ENCODE measurements at regions not wholly inside any gene's neighbourhood (a gene's known extent, or its start where the extent isn't known, plus 50 kb on each side); places are given as distances from the start of the nearest gene placed in this dataset.

DNA sequence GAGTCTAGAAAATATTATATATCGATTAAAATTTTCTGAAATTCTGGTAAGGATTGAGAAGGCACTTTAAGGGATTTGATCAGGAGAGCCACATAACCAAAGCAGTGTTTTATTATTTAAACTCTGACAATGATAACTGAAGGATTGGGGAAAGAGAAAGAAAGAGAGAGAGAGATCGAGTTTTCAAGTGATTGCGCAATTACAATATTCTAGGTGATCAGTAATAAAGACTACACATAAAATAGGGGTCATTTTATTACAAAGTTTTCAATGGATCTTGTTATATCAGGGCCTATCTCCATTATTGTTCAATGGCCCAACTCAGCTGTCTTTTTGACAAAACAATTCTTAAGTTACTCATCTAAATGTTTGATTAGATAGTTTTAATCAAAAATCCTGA lies 541.5 kb upstream of the ZWINT start:
- ATAC-seq (no peak), DNase-seq (no peak)
- Mint-ChIP-seq H3K4me1 (no peaks in the 10 kb centered on the region), H3K27ac (no peak overlapping the region), H3K4me3 (no peak overlapping the region), H3K27me3 (no peaks in the 10 kb centered on the region), H3K9me3 (no peaks in the 10 kb centered on the region)

DNA sequence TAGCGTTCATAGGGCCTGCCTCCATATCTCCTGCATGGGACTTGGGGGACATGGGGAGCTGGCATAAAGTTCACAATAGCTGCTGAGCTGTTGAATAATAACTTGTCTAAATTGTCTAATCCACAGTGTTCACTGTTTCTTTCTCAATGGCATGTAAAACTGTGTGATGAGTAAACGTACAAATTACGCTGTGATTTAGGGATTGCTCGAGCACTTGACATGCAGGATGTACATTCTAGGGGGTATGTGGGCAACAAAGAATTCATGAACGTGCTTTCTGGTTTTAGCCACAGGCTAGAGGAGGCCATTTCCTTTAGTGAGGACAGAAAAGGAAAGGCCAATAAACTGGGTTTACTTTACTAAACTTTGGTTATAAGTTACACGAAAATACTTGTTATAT lies 534.2 kb upstream of the ZWINT start:
- DNase-seq: no peak
- ATAC-seq: no peak
- Mint-ChIP-seq H3K27me3 (no peaks in the 10 kb centered on the region), H3K4me3 (no peak overlapping the region), H3K9me3 (peaks cover 13 to 15% of the 10 kb centered on the region in 2 donors), H3K27ac (no peak overlapping the region), H3K4me1 (no peaks in the 10 kb centered on the region)

DNA sequence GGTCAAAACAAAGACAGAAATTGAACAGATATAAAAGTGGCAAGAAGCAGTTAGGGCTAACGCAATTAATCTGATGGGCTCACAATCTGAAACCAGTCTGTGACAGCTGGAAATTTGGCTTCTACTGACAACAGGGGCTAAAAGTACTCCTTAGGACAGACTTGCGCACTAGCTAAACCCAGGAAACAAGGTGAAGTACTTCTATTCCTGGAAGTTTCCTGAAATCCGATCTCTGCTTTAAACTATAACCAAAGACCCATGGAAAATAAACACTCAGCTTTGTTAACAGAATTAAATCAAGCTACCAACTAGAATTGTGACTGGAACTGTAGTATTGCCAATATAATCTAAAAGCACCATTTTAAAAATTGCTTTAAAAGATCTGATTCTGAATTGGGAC lies 520.2 kb upstream of the ZWINT start:
- H3K27me3 Mint-ChIP-seq: no peaks in the 10 kb centered on the region
- no peak overlapping the region for H3K27ac Mint-ChIP-seq
- H3K9me3 Mint-ChIP-seq: peaks cover 0 to 5% of the 10 kb centered on the region in 2 donors
- no peak for ATAC-seq
- H3K4me1 Mint-ChIP-seq: no peaks in the 10 kb centered on the region
- DNase-seq: no peak
- H3K4me3 Mint-ChIP-seq: no peak overlapping the region

DNA sequence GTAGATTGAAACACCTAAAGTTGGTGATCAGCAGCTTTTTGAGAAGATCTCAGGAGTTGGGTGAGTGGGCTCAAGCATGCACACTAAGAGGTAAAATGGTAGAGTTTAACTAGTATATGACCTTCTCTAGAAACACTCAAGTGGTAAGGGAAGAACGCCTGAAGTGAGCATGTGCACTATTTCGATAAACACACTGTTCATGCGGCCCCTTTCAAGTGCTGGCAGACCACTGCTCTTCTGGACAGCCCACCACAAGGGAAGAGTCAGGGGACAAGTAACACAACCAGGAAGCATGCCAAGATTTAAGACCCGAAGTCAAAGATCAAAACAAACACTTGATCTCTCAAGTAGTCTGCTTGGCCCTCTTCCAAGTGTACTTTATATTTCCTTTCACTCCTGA lies 519.5 kb upstream of the ZWINT start:
- H3K9me3 Mint-ChIP-seq: peaks cover 0 to 5% of the 10 kb centered on the region in 2 donors
- no peak overlapping the region for H3K27ac Mint-ChIP-seq
- DNase-seq: no peak
- H3K4me1 Mint-ChIP-seq: no peaks in the 10 kb centered on the region
- no peak overlapping the region for H3K4me3 Mint-ChIP-seq
- ATAC-seq: no peak
- H3K27me3 Mint-ChIP-seq: no peaks in the 10 kb centered on the region

DNA sequence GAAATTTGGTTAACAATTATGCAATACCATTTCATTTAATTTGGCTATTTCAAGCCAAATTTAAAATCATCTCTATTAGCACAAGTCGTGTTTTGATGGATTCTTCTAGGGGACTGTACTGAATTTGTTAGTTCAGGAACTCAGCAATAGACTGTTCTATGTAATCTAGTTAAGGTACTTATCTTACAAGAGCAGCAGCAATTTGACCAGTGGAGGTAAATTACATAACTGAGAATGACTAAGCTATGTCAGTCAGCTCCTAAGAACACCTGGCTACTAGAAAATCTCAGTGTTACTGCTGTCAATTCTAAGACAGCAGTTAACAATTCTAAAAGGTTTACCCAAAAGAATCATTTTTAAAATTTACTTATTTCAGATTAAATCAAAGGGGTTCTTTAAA lies 513.9 kb upstream of the ZWINT start:
- H3K4me3 Mint-ChIP-seq: no peak overlapping the region
- no peak for DNase-seq
- no peaks in the 10 kb centered on the region for H3K27me3 Mint-ChIP-seq
- no peak overlapping the region for H3K27ac Mint-ChIP-seq
- ATAC-seq: no peak
- H3K9me3 Mint-ChIP-seq: peaks cover 0 to 12% of the 10 kb centered on the region in 2 donors
- H3K4me1 Mint-ChIP-seq: no peaks in the 10 kb centered on the region

DNA sequence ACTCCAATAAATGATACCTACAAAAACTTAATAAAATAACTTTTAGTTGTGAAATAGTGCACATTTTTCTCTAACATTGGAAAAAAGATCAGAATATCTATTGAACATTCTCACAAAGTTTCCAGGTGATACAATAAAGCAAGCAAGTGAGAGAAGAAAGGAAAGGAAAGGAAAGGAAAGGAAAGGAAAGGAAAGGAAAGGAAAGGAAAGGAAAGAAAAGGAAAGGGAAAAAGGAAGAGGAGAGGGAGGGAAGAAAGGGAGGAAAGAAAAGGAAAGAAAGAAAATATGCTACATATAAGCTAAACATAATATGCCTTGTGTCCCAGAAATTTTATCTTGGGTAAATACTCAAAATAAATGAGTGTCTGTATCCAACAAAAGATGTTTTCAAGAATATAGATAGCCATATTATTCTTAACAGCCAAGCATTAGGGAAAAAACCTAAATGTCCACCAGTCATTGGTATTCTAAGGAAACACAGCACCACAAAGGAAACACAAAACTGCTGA lies 510.2 kb upstream of the ZWINT start:
- no peaks in the 10 kb centered on the region for H3K4me1 Mint-ChIP-seq
- no peak overlapping the region for H3K27ac Mint-ChIP-seq
- no peak overlapping the region for H3K4me3 Mint-ChIP-seq
- no peak for DNase-seq
- H3K9me3 Mint-ChIP-seq: peaks cover 0 to 8% of the 10 kb centered on the region in 2 donors
- ATAC-seq: no peak
- H3K27me3 Mint-ChIP-seq: no peaks in the 10 kb centered on the region

DNA sequence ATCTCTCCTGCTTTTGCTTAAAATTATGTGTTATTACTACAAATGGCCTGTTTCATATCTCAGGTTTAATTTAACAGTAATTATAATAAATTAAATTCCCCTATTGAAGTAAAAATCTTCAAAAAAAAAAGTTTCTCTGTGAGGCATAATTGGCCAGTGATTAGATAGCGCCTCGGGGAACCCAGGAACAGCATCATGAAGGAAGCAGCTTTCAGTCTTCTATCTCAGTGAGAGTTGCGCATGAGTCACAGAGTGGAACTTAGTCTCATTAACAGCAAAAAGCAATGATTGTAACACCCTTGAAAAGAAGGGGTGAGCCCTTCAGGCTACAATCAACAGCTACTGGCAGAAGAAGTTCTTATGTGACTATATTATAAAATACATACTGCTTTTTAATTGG lies 506.2 kb upstream of the ZWINT start:
- no peaks in the 10 kb centered on the region for H3K27me3 Mint-ChIP-seq
- H3K4me3 Mint-ChIP-seq: no peak overlapping the region
- no peak overlapping the region for H3K27ac Mint-ChIP-seq
- DNase-seq: no peak
- no peak for ATAC-seq
- peaks cover 0 to 1% of the 10 kb centered on the region in 2 donors for H3K9me3 Mint-ChIP-seq
- no peaks in the 10 kb centered on the region for H3K4me1 Mint-ChIP-seq

DNA sequence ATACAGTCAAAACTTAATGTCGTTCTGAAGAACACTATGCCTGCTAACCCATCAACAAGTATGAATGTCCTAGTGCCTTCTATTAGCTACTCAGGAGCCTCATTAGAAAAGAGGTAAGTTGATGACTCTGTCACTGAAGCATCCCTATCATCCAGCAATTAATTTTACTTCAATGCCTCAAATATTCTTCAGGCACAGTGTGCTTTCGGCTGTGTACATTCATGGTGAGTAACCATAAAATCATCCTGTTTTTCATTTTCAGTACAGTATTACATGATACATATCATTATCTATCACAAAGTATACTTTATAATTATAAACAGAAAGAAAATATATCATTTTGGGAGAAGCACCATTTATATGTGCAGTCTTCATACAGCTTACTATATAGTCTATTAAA lies 495.5 kb upstream of the ZWINT start:
- no peak overlapping the region for H3K27ac Mint-ChIP-seq
- H3K9me3 Mint-ChIP-seq: no peaks in the 10 kb centered on the region
- no peaks in the 10 kb centered on the region for H3K4me1 Mint-ChIP-seq
- ATAC-seq (no peak), DNase-seq (no peak)
- no peak overlapping the region for H3K4me3 Mint-ChIP-seq
- no peaks in the 10 kb centered on the region for H3K27me3 Mint-ChIP-seq

DNA sequence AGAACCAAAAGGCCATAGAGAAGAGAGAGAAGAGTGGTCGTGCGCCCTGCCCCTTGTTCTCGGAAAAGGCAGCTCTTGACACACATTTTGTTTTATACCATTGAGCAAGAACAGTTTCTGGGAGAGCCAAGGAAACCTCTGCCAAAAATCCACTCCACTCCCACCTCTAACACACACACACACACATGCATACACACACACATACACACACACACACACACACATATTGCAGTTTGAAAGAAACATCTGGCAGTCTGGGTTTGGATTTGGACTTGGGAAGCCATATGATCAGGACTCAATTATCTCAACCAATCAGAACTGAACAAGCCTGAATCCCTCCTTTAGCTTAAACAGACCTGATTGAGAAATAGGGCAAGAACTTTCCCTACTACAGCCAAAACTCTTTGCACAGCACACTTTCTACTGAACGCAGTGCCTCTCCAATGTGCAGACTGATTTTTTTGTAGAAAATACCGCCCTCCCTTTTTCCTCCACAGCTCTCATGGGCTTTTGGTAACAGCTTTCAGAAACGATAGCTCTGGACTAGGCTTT lies 484.0 kb upstream of the ZWINT start:
- Mint-ChIP-seq H3K27ac (no peak overlapping the region), H3K4me1 (no peaks in the 10 kb centered on the region), H3K4me3 (no peak overlapping the region), H3K9me3 (peaks cover 6 to 16% of the 10 kb centered on the region in 2 donors), H3K27me3 (no peaks in the 10 kb centered on the region)
- no peak for DNase-seq
- no peak for ATAC-seq

DNA sequence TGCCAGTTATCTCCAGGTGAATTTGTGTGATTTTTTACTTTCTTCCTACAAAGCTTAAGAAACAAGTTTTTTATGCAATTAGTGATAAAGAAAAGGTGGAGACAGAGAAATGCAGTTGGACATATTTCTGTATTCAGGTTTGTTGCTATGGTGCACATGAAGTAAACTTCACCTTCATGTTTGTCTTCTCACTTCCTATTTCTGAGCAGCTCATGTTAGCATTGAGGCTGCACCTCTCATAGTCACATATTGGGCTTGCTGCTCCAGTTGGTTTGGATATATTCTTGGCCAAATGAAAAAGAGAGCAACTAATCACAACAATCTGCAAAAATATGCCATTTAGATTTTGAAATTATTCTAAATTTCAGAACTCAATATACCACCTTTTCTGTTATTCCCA lies 475.6 kb upstream of the ZWINT start:
- Mint-ChIP-seq H3K4me3 (no peak overlapping the region), H3K27me3 (no peaks in the 10 kb centered on the region), H3K4me1 (no peaks in the 10 kb centered on the region), H3K9me3 (no peaks in the 10 kb centered on the region), H3K27ac (no peak overlapping the region)
- ATAC-seq (no peak), DNase-seq (no peak)

DNA sequence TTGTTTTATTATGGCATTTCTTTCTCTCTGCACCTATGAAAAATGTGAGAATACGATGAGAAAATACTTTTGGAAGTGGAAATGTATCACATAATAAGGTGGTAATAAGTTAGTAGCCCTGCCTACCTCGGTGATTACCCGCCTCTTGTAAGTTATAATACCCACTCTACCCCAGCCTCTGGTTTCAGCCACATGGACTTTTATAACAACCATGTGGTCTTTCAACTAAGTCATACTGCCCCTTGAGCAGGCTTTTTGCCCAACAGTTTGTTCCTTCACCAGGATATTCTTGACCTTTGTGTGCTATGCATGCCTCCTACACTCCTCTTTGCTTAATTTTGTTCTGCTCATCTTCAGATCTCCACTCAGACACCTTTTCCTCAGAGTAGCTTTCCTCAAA lies 470.6 kb upstream of the ZWINT start:
- DNase-seq: no peak
- no peak overlapping the region for H3K4me3 Mint-ChIP-seq
- no peak overlapping the region for H3K27ac Mint-ChIP-seq
- no peaks in the 10 kb centered on the region for H3K4me1 Mint-ChIP-seq
- ATAC-seq: no peak
- no peaks in the 10 kb centered on the region for H3K27me3 Mint-ChIP-seq
- peaks cover 5 to 14% of the 10 kb centered on the region in 2 donors for H3K9me3 Mint-ChIP-seq

DNA sequence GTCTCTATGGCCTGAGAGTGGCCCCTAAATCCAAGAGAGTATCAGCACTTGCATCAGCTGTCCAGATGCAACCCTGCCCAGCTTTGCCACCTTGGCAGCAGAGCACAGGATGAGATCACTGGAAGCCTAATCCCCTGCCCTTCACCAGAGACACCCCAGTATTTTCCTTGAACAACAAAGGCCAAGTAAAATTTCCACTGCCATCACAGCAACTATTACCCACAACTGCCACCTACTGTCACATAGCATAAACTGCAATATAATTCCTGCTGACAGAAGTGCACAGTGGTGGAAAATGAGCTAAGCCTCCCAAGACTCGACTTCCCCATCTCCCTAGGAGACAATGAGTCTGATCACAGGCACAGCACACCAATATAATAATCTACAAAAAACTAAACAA lies 462.8 kb upstream of the ZWINT start:
- ATAC-seq (no peak), DNase-seq (no peak)
- Mint-ChIP-seq H3K27me3 (no peaks in the 10 kb centered on the region), H3K4me1 (no peaks in the 10 kb centered on the region), H3K4me3 (no peak overlapping the region), H3K27ac (no peak overlapping the region), H3K9me3 (peaks cover 18 to 43% of the 10 kb centered on the region in 2 donors)

DNA sequence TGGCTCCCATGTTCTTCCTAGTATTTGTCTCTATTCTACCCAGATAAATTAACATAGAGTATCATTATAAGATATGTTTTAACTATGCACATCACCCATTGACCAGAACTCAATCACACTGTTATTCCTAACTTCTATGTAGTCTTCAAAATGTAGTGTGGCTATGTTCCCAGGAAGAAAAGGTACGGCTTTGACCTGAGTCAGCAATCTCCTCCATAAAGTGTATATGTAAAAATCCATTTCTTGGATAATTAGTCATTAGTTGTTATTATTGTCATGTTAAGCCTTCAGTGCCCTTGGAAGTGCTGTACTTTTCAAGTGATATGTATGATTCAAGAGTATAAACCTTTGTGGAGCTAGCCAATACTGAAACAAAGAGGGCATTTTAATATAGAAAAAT lies 444.0 kb upstream of the ZWINT start:
- no peaks in the 10 kb centered on the region for H3K4me1 Mint-ChIP-seq
- H3K9me3 Mint-ChIP-seq: peaks cover 5 to 19% of the 10 kb centered on the region in 2 donors
- H3K27me3 Mint-ChIP-seq: no peaks in the 10 kb centered on the region
- DNase-seq (no peak), ATAC-seq (no peak)
- no peak overlapping the region for H3K27ac Mint-ChIP-seq
- no peak overlapping the region for H3K4me3 Mint-ChIP-seq

DNA sequence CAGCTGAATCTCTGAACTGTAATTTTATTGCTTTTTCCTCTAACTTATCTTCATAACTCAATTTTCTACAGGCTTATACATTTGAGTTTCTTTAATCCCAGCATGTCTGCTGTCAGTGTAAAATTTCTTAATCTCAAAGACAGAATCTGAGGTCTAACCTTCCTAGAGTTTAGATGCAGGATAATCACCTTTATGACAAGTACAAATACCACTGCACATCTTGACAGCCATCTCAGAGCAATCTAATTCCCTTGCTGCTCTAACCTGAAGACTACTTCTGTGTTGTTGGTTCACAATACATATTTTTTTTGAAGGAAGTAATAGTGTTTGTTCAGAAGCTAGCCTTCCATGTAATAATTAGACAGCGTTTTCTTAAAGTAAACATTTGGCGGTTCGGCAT lies 424.2 kb upstream of the ZWINT start:
- ATAC-seq: no peak
- H3K27ac Mint-ChIP-seq: no peak overlapping the region
- DNase-seq: no peak
- H3K27me3 Mint-ChIP-seq: no peaks in the 10 kb centered on the region
- no peak overlapping the region for H3K4me3 Mint-ChIP-seq
- no peaks in the 10 kb centered on the region for H3K4me1 Mint-ChIP-seq
- peaks cover 17 to 23% of the 10 kb centered on the region in 2 donors for H3K9me3 Mint-ChIP-seq

DNA sequence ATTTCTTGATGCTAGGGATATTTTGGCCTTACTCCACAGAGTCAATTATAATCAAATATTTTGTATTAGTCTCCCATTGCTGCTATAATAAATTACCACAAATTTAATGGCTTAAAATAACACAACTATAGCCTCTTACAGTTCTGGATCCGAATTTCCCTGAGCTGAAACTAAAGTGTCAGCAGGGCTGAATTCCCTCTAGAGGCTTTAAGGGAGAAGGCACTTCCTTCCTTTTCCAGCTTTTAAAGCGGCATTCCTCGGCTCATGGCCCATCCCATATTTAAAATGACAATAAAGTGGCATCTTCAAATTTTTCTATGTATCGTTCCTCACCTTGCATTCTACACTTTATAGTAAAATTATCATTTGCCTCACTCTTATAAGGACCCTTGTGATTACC lies 421.4 kb upstream of the ZWINT start:
- no peaks in the 10 kb centered on the region for H3K27me3 Mint-ChIP-seq
- DNase-seq: no peak
- H3K4me1 Mint-ChIP-seq: no peaks in the 10 kb centered on the region
- H3K27ac Mint-ChIP-seq: no peak overlapping the region
- H3K9me3 Mint-ChIP-seq: peaks cover 24 to 26% of the 10 kb centered on the region in 2 donors
- ATAC-seq: no peak
- no peak overlapping the region for H3K4me3 Mint-ChIP-seq

DNA sequence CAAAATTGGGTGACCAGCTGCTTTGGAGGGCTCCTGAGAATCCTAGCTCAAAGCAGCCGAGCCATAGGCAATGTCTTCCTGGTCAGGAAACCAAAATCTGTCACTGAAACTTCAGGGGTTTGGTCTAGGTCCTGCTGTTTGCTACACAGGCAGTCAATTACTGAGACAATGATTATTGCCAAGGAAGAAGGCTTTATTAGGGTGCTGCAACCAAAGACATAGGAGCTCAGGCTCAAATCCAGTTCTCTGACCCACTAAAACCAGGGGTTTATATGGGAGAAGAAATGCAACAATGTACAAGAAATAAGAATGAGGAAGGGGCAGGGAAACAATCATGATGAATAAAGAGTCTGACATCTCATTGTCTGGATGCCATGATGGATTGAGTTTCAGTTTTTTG lies 410.3 kb upstream of the ZWINT start:
- ATAC-seq (no peak), DNase-seq (no peak)
- no peaks in the 10 kb centered on the region for H3K4me1 Mint-ChIP-seq
- H3K4me3 Mint-ChIP-seq: no peak overlapping the region
- peaks cover 14 to 34% of the 10 kb centered on the region in 2 donors for H3K9me3 Mint-ChIP-seq
- no peak overlapping the region for H3K27ac Mint-ChIP-seq
- no peaks in the 10 kb centered on the region for H3K27me3 Mint-ChIP-seq

DNA sequence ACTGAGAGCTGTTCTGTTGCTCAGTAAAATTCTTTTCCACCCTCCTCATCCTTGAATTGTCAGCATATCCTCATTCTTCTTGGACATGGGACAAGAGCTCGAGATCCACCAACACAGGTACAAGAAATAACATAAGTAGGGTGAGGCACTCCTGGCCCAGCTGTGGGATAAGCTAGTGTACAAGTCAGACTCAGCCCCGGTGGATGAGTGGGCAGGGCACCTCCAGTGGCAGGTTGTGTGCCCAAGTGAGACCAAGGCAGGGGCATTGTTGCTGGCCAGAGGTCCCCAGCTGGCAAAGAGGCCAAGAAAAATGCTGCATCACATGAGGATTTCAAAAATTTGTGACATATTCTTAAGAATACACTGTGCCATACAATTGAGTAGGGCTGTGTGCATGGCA lies 402.0 kb upstream of the ZWINT start:
- Mint-ChIP-seq H3K27me3 (no peaks in the 10 kb centered on the region), H3K9me3 (peaks cover 0 to 26% of the 10 kb centered on the region in 2 donors), H3K27ac (no peak overlapping the region), H3K4me1 (no peaks in the 10 kb centered on the region), H3K4me3 (no peak overlapping the region)
- DNase-seq: no peak
- no peak for ATAC-seq
